Neural progenitor cell (in vitro differentiated cells): ENCODE measurements at regions not wholly inside any gene's neighbourhood (a gene's known extent, or its start where the extent isn't known, plus 50 kb on each side); places are given as distances from the start of the nearest gene placed in this dataset.
"Not testable (repeated sequence)": the region's sequence is repeated elsewhere in the genome, so short reads cannot be mapped to it uniquely, and the experiment has no call there.

ENCODE experiments used
- DNase-seq: peaks from one replicate; pipeline ENCODE4 v3.0.0-alpha.2; 2016; ENCODE audit warnings: low spot score
- H2AFZ ChIP-seq: fragments of 200-600 bp; sonication (generic); replicated peaks from 2 replicates; pipeline ENCODE4 v1.6.1; 2016; ENCODE audit warnings: antibody characterized with exemption
- H3F3A ChIP-seq: fragments of 200-600 bp; sonication (generic); 2 replicates; pipeline ENCODE4 v1.6.1; 2016; ENCODE audit warnings: antibody characterized with exemption, low read depth
- H3K27ac ChIP-seq: fragments of 200-600 bp; sonication (generic); 2 replicates; pipeline ENCODE4 v1.5.1; 2016; ENCODE audit warnings: mild to moderate bottlenecking
- H3K27me3 ChIP-seq: fragments of 200-600 bp; sonication (generic); 2 replicates; pipeline ENCODE4 v1.6.1; 2016; ENCODE audit warnings: mild to moderate bottlenecking, moderate library complexity
- H3K36me3 ChIP-seq: fragments of 200-600 bp; sonication (generic); 2 replicates; pipeline ENCODE4 v1.5.1; 2016
- H3K4me1 ChIP-seq: fragments of 200-600 bp; sonication (generic); 2 replicates; pipeline ENCODE4 v1.6.1; 2016; ENCODE audit warnings: mixed run types
- H3K4me2 ChIP-seq: fragments of 200-600 bp; sonication (generic); 2 replicates; pipeline ENCODE4 v1.6.1; 2016
- H3K4me3 ChIP-seq: fragments of 200-600 bp; sonication (generic); 2 replicates; pipeline ENCODE4 v1.5.1; 2016
- H3K79me2 ChIP-seq: fragments of 200-600 bp; sonication (generic); 2 replicates; pipeline ENCODE4 v1.6.1; 2016; ENCODE audit warnings: low read depth
- H3K9ac ChIP-seq: fragments of 200-600 bp; sonication (generic); 2 replicates; pipeline ENCODE4 v1.6.1; 2016
- H3K9me3 ChIP-seq: fragments of 200-600 bp; sonication (generic); 2 replicates; pipeline ENCODE4 v1.5.1; 2016; ENCODE audit warnings: low read depth
- H4K20me1 ChIP-seq: fragments of 200-600 bp; sonication (generic); 2 replicates; pipeline ENCODE4 v1.6.1; 2016; ENCODE audit warnings: low read depth
- H3K27ac Mint-ChIP-seq: 3 replicates; pipeline ENCODE4 v1.8.0; 2021; ENCODE audit warnings: mixed read lengths
- H3K27me3 Mint-ChIP-seq: 2 replicates; pipeline ENCODE4 v1.8.0; 2022; ENCODE audit warnings: low read depth, mild to moderate bottlenecking, inconsistent platforms, moderate library complexity, mixed read lengths; ENCODE audit not compliant: insufficient read depth
- H3K36me3 Mint-ChIP-seq: 3 replicates; pipeline ENCODE4 v1.8.0; 2021; ENCODE audit warnings: mixed read lengths
- H3K4me1 Mint-ChIP-seq: 3 replicates; pipeline ENCODE4 v1.8.0; 2021; ENCODE audit warnings: mixed read lengths
- H3K4me3 Mint-ChIP-seq: 3 replicates; pipeline ENCODE4 v1.8.0; 2021; ENCODE audit warnings: mild to moderate bottlenecking, moderate library complexity, mixed read lengths
- H3K9me3 Mint-ChIP-seq: 3 replicates; pipeline ENCODE4 v1.8.0; 2020; ENCODE audit warnings: mixed read lengths
- CTCF ChIP-seq: fragments of 200-600 bp; sonication (generic); IDR thresholded peaks from 2 replicates; pipeline ENCODE4 v1.5.1; 2017; ENCODE audit warnings: antibody characterized with exemption, mild to moderate bottlenecking
- EZH2 ChIP-seq: fragments of 200-600 bp; sonication (generic); IDR thresholded peaks from 2 replicates; pipeline ENCODE4 v1.6.1; 2017; ENCODE audit warnings: antibody characterized with exemption, mild to moderate bottlenecking, moderate library complexity
- EZH2phosphoT487 ChIP-seq: fragments of 200-600 bp; sonication (generic); IDR thresholded peaks from 2 replicates; pipeline ENCODE4 v1.6.1; 2017; ENCODE audit warnings: antibody characterized with exemption

DNA sequence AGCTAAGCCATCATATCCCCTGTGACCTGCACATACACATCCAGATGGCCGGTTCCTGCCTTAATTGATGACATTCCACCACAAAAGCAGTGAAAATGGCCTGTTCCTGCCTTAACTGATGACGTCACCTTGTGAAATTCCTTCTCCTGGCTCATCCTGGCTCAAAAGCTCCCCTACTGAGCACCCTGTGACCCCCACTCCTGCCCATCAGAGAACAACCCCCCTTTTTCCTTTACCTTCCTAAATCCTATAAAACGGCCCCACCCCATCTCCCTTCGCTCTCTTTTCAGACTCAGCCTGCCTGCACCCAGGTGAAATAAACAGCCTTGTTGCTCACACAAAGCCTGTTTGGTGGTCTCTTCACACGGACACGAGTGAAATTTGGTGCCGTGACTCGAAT, 543.8 kb upstream of the HTR2C start:
- Histone ChIP-seq H3K27ac (peak overlapping the region; percentile 94), H3K4me2 (peak overlapping the region; percentile 78), H3K4me1 (peaks cover 49% of the 10 kb centered on the region), H3K4me3 (peak overlapping the region; percentile 80), H3K9ac (peak overlapping the region; percentile 70), H3F3A (peaks cover 86% of the 10 kb centered on the region), H3K79me2 (peaks cover 97% of the 10 kb centered on the region)
- H3K27me3 ChIP-seq, H3K27ac Mint-ChIP-seq, H3K9me3 Mint-ChIP-seq, H2AFZ ChIP-seq, H3K9me3 ChIP-seq, H3K36me3 Mint-ChIP-seq, H4K20me1 ChIP-seq, H3K4me1 Mint-ChIP-seq, H3K36me3 ChIP-seq, H3K4me3 Mint-ChIP-seq: not testable (repeated sequence)
- H3K27me3 Mint-ChIP-seq: peaks cover 16% of the 10 kb centered on the region
- peak; percentile 63 for DNase-seq

- DNase-seq: no peak
- no peaks in the 10 kb centered on the region for H3K36me3 ChIP-seq
- H3K4me2 ChIP-seq: peak overlapping the region; percentile 11
- no peak for TF ChIP-seq EZH2
- TF ChIP-seq EZH2phosphoT487: no peak
- TF ChIP-seq CTCF: no peak
- H4K20me1 ChIP-seq: no peaks in the 10 kb centered on the region
- peaks cover 77% of the 10 kb centered on the region for H3F3A ChIP-seq
- peak overlapping the region; percentile 22 for H2AFZ ChIP-seq
- Mint-ChIP-seq H3K36me3 (no peaks in the 10 kb centered on the region), H3K4me3 (no peak overlapping the region), H3K9me3 (peaks cover 4% of the 10 kb centered on the region), H3K27ac (no peak overlapping the region), H3K4me1 (no peaks in the 10 kb centered on the region), H3K27me3 (peaks cover 16% of the 10 kb centered on the region)
- no peak overlapping the region for H3K9ac ChIP-seq
- H3K4me1 ChIP-seq: peaks cover 42% of the 10 kb centered on the region
- H3K4me3 ChIP-seq: no peak overlapping the region
- no peaks in the 10 kb centered on the region for H3K9me3 ChIP-seq
- no peaks in the 10 kb centered on the region for H3K27me3 ChIP-seq
- H3K27ac ChIP-seq: peak overlapping the region; percentile 94
- H3K79me2 ChIP-seq: peaks cover 96% of the 10 kb centered on the region
Measured at GRCh38 chrX:114038358-114038757, 545.5 kb upstream of the HTR2C start.

- H3K27ac Mint-ChIP-seq: no peak overlapping the region
- TF ChIP-seq EZH2phosphoT487 (no peak), EZH2 (no peak), CTCF (no peak)
- Histone ChIP-seq H3K4me3 (no peak overlapping the region), H3K9ac (no peak overlapping the region), H3K27ac (no peak overlapping the region), H3K4me1 (peaks cover 43% of the 10 kb centered on the region), H3K36me3 (no peaks in the 10 kb centered on the region), H3K79me2 (peaks cover 96% of the 10 kb centered on the region), H4K20me1 (no peaks in the 10 kb centered on the region), H2AFZ (no peak overlapping the region), H3K9me3 (no peaks in the 10 kb centered on the region), H3F3A (peaks cover 71% of the 10 kb centered on the region), H3K4me2 (no peak overlapping the region), H3K27me3 (no peaks in the 10 kb centered on the region)
- H3K4me1 Mint-ChIP-seq: no peaks in the 10 kb centered on the region
- DNase-seq: no peak
- no peak overlapping the region for H3K4me3 Mint-ChIP-seq
- peaks cover 16% of the 10 kb centered on the region for H3K27me3 Mint-ChIP-seq
- no peaks in the 10 kb centered on the region for H3K36me3 Mint-ChIP-seq
- H3K9me3 Mint-ChIP-seq: peaks cover 4% of the 10 kb centered on the region
Measured at GRCh38 chrX:114037515-114037914, 546.4 kb upstream of the HTR2C start.

DNA sequence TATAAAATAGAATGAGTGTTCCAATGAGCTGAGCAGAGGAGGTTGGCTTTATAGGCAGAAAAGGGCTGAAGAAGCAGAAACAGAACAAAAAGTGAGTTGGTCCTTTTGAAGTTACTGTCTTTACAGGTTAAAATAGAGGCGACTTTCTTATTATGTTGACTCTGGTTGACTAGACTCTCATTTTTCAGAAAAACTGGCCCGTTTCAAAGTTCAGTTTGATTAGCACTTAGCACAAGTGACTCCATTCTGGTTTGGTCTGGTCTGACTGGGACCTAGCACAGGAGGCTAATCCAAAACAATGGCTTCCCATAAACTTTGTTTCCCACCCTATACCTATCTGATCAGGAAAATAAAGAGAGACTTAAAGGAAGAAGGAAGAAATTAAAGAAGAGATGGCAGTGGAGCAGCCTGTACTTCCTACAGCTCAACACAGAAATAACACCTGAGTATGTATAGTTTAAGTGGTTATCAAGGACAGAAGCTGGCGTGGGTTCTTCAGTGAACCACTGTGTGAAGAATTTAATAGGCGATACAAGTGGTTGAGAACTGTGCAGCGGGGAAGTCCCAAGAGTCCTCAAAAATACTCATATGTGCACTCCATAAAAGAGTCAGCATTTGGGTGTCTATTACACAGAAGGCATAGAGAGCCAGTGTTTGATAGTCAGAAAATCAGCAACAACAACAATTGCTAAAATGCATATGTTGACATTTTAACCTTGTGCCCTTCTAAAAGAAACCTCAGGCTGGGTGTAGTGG, 554.8 kb upstream of the HTR2C start:
- H3K9ac ChIP-seq: no peak overlapping the region
- no peak overlapping the region for H2AFZ ChIP-seq
- H4K20me1 ChIP-seq: no peaks in the 10 kb centered on the region
- Mint-ChIP-seq H3K4me3 (no peak overlapping the region), H3K27ac (no peak overlapping the region), H3K27me3 (no peaks in the 10 kb centered on the region), H3K4me1 (peaks cover 5% of the 10 kb centered on the region), H3K9me3 (peaks cover 16% of the 10 kb centered on the region), H3K36me3 (peaks cover 2% of the 10 kb centered on the region)
- no peaks in the 10 kb centered on the region for H3K27me3 ChIP-seq
- peaks cover 9% of the 10 kb centered on the region for H3K9me3 ChIP-seq
- peaks cover 67% of the 10 kb centered on the region for H3K79me2 ChIP-seq
- peaks cover 8% of the 10 kb centered on the region for H3F3A ChIP-seq
- H3K4me1 ChIP-seq: peaks cover 21% of the 10 kb centered on the region
- TF ChIP-seq EZH2phosphoT487: no peak
- TF ChIP-seq EZH2: no peak
- TF ChIP-seq CTCF: no peak
- no peak overlapping the region for H3K4me2 ChIP-seq
- no peak overlapping the region for H3K27ac ChIP-seq
- H3K36me3 ChIP-seq: peaks cover 13% of the 10 kb centered on the region
- H3K4me3 ChIP-seq: no peak overlapping the region
- no peak for DNase-seq
